A673 (cell line): ENCODE measurements at regions not wholly inside any gene's neighbourhood (a gene's known extent, or its start where the extent isn't known, plus 50 kb on each side); places are given as distances from the start of the nearest gene placed in this dataset.

Experiments
- EZH2 ChIP-seq: fragments of 200-600 bp; sonication (generic); IDR thresholded peaks from 2 replicates; pipeline ENCODE4 v1.6.1; 2017; ENCODE audit warnings: borderline replicate concordance, low read depth, mild to moderate bottlenecking, mixed read lengths, antibody characterized with exemption, low read length; ENCODE audit not compliant: poor library complexity, severe bottlenecking
- TF ChIP-seq, protein P1 (sequence below): fragments of 300-800, 200-600 bp; sonication (generic); conservative IDR thresholded peaks from 2 replicates; pipeline ENCODE4 v1.5.1; 2017; ENCODE audit warnings: low read depth, mild to moderate bottlenecking, antibody characterized with exemption, low read length, moderate library complexity, mixed read lengths

DNA sequence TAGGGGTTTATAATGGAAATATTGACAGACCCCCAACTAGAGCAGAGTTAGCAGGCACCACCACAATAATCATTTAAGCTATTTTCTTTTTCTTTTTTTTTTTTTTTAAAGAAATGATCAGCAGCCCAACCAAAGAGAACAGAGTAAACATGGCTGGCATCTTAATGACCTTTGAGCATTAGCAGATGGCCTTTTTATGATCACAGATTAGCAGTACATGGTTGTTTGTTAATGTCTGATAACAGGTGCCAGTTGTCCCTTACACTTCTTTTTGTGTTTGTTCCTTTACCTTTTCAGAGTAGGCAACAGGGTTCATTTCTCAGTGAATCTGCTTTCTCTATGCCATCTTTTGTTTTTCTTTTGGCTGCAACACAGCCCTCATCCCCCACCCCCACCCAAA lies 747.0 kb downstream of the BCL11A start:
- TF ChIP-seq, protein P1, sequence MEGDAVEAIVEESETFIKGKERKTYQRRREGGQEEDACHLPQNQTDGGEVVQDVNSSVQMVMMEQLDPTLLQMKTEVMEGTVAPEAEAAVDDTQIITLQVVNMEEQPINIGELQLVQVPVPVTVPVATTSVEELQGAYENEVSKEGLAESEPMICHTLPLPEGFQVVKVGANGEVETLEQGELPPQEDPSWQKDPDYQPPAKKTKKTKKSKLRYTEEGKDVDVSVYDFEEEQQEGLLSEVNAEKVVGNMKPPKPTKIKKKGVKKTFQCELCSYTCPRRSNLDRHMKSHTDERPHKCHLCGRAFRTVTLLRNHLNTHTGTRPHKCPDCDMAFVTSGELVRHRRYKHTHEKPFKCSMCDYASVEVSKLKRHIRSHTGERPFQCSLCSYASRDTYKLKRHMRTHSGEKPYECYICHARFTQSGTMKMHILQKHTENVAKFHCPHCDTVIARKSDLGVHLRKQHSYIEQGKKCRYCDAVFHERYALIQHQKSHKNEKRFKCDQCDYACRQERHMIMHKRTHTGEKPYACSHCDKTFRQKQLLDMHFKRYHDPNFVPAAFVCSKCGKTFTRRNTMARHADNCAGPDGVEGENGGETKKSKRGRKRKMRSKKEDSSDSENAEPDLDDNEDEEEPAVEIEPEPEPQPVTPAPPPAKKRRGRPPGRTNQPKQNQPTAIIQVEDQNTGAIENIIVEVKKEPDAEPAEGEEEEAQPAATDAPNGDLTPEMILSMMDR = no peak
- no peak for TF ChIP-seq EZH2
